ENCODE measurements at regions not wholly inside any gene's neighbourhood (a gene's known extent, or its start where the extent isn't known, plus 50 kb on each side); places are given as distances from the start of the nearest gene placed in this dataset.

GRCh38 chr7:148521271-148521670, 69.3 kb upstream of the C7orf33 start:
- peaks cover 0 to 2% (median 0%) of the 10 kb centered on the region in 7 donors for H3K9me3 Mint-ChIP-seq
- H3K36me3 Mint-ChIP-seq = no peaks in the 10 kb centered on the region
- H3K4me1 Mint-ChIP-seq = peaks cover 0 to 8% (median 3%) of the 10 kb centered on the region in 3 donors
- H3K4me3 Mint-ChIP-seq = no peak overlapping the region
- H3K27ac Mint-ChIP-seq = no peak overlapping the region
- peaks cover 9 to 63% (median 40%) of the 10 kb centered on the region in 3 donors for H3K27me3 Mint-ChIP-seq
- ATAC-seq (ENCODE audit: low read depth in 2 of 2) (no peak), DNase-seq (no peak)

- Mint-ChIP-seq H3K27ac (no peak overlapping the region), H3K27me3 (peaks cover 9 to 62% (median 38%) of the 10 kb centered on the region in 3 donors), H3K36me3 (no peaks in the 10 kb centered on the region), H3K4me3 (no peak overlapping the region), H3K4me1 (peaks cover 0 to 8% (median 8%) of the 10 kb centered on the region in 3 donors), H3K9me3 (peaks cover 0 to 2% (median 0%) of the 10 kb centered on the region in 7 donors)
- DNase-seq (no peak), ATAC-seq (ENCODE audit: low read depth in 2 of 2) (no peak)
Measured at GRCh38 chr7:148523550-148523949, 67.0 kb upstream of the C7orf33 start.

GRCh38 chr7:148524479-148525224, 65.9 kb upstream of the C7orf33 start:
- ATAC-seq (ENCODE audit: low read depth in 2 of 2) = no peak
- peaks cover 0 to 5% (median 4%) of the 10 kb centered on the region in 3 donors for H3K4me1 Mint-ChIP-seq
- DNase-seq = no peak
- H3K27ac Mint-ChIP-seq = no peak overlapping the region
- no peaks in the 10 kb centered on the region for H3K9me3 Mint-ChIP-seq
- no peaks in the 10 kb centered on the region for H3K36me3 Mint-ChIP-seq
- peaks cover 9 to 60% (median 38%) of the 10 kb centered on the region in 3 donors for H3K27me3 Mint-ChIP-seq
- H3K4me3 Mint-ChIP-seq = no peak overlapping the region

GRCh38 chr7:148527717-148528168, 62.8 kb upstream of the C7orf33 start:
- ATAC-seq (ENCODE audit: low read depth in 2 of 2) (peak; percentile 97), DNase-seq (peak; percentile 75)
- Mint-ChIP-seq H3K4me3 (no peak overlapping the region), H3K27ac (peak overlapping the region in 1 of 6 donors; percentile 52), H3K36me3 (no peaks in the 10 kb centered on the region), H3K4me1 (peaks cover 0 to 5% (median 0%) of the 10 kb centered on the region in 3 donors), H3K27me3 (peaks cover 0 to 48% (median 24%) of the 10 kb centered on the region in 3 donors), H3K9me3 (no peaks in the 10 kb centered on the region)

- Mint-ChIP-seq H3K4me3 (peak overlapping the region in 5 of 8 donors; percentile 33 to 65 (median 44)), H3K9me3 (no peaks in the 10 kb centered on the region), H3K36me3 (no peaks in the 10 kb centered on the region), H3K4me1 (peaks cover 3 to 10% (median 8%) of the 10 kb centered on the region in 3 donors), H3K27ac (no peak overlapping the region), H3K27me3 (peaks cover 9 to 28% (median 16%) of the 10 kb centered on the region in 3 donors)
- DNase-seq (peak; percentile 1), ATAC-seq (ENCODE audit: low read depth in 2 of 2) (peak; percentile 57)
Measured at GRCh38 chr7:148535217-148535616, 55.3 kb upstream of the C7orf33 start.

- ATAC-seq (ENCODE audit: low read depth in 2 of 2) = no peak
- peak overlapping the region in 1 of 6 donors; percentile 32 for H3K27ac Mint-ChIP-seq
- peaks cover 3 to 10% (median 8%) of the 10 kb centered on the region in 3 donors for H3K4me1 Mint-ChIP-seq
- H3K27me3 Mint-ChIP-seq = peaks cover 9 to 13% (median 9%) of the 10 kb centered on the region in 3 donors
- peak overlapping the region in 1 of 8 donors; percentile 76 for H3K4me3 Mint-ChIP-seq
- DNase-seq = no peak
- no peaks in the 10 kb centered on the region for H3K9me3 Mint-ChIP-seq
- H3K36me3 Mint-ChIP-seq = no peaks in the 10 kb centered on the region
Measured at GRCh38 chr7:148537435-148537834, 53.1 kb upstream of the C7orf33 start.

GRCh38 chr7:148540041-148540738, 50.4 kb upstream of the C7orf33 start:
- Mint-ChIP-seq H3K27me3 (peaks cover 5 to 9% (median 8%) of the 10 kb centered on the region in 3 donors), H3K4me1 (peaks cover 1 to 7% (median 6%) of the 10 kb centered on the region in 3 donors), H3K9me3 (no peaks in the 10 kb centered on the region), H3K4me3 (no peak overlapping the region), H3K27ac (no peak overlapping the region), H3K36me3 (no peaks in the 10 kb centered on the region)
- DNase-seq (no peak), ATAC-seq (ENCODE audit: low read depth in 2 of 2) (no peak)
